HCT116 (cell line): ENCODE measurements at regions not wholly inside any gene's neighbourhood (a gene's known extent, or its start where the extent isn't known, plus 50 kb on each side); places are given as distances from the start of the nearest gene placed in this dataset.

Source experiments
- ATAC-seq: fragments of 200-7000 bp; cut with Tn5 transposase; 2 replicates; pipeline ENCODE4 v1.9.1; 2020; ENCODE audit warnings: mild to moderate bottlenecking, moderate library complexity
- BruUV-seq: library from RNA; stranded (reverse); fragments of 400-500 nt; replicated peaks from 2 replicates; lab custom pipeline; 2021; lab: Mats Ljungman, UMichigan
- CTCF ChIA-PET: fragments of 300-600 bp; sonication (Branson Sonifier 250); formaldehyde crosslinking; loops from one replicate; lab custom pipeline; 2021; ENCODE audit warnings: antibody characterized with exemption; lab: Charles Lee
- POLR2A ChIA-PET: fragments of 300-600, 350-600 bp; sonication (Branson Sonifier 250); formaldehyde crosslinking; loops from one replicate; lab custom pipeline; 2021; ENCODE audit warnings: antibody characterized with exemption; lab: Charles Lee
- RAD21 ChIA-PET, 2 experiments: fragments of 300-600 bp; sonication (Branson Sonifier 250); formaldehyde crosslinking; loops; one replicate each; lab custom pipeline; 2023; ENCODE audit warnings: low total read pairs in 2 of 2; ENCODE audit not compliant: uncharacterized antibody in 2 of 2, unreplicated experiment in 2 of 2, low non-redundant PET in 1 of 2; lab: Charles Lee
- DNase-seq: peaks from one replicate; pipeline ENCODE4 v3.0.0-alpha.2; 2010; ENCODE audit warnings: low read depth, low spot score
- H2AFZ ChIP-seq: fragments of 200-600 bp; shearing (Covaris generic), sonication (generic); 2 replicates; pipeline ENCODE4 v1.6.1; 2017; ENCODE audit warnings: low read depth, mixed run types, mixed read lengths, antibody characterized with exemption, low read length; ENCODE audit not compliant: poor library complexity, severe bottlenecking
- H3K27ac ChIP-seq: 2 replicates; pipeline ENCODE4 v1.5.1; 2012; ENCODE audit warnings: low read depth, low read length
- H3K27me3 ChIP-seq: fragments of 200-600 bp; sonication (generic); 2 replicates; pipeline ENCODE4 v1.6.1; 2016; ENCODE audit warnings: mixed run types, low read length, mixed read lengths; ENCODE audit not compliant: insufficient read depth
- H3K36me3 ChIP-seq, 2 experiments: fragments of 200-500 bp in 1 of 2; fragments of 200-600 bp in 1 of 2; sonication (Bioruptor generic) in 1 of 2; sonication (generic) in 1 of 2; 2 replicates each; pipeline versions ENCODE4 v1.5.1 to v1.6.1; 2014 to 2016; ENCODE audit warnings: low read length in 2 of 2, inconsistent platforms in 1 of 2, mixed read lengths in 1 of 2, mixed run types in 1 of 2; ENCODE audit not compliant: insufficient read depth in 2 of 2, control insufficient read depth in 1 of 2
- H3K4me1 ChIP-seq, 2 experiments: fragments of 200-600 bp in 1 of 2; sonication (generic) in 1 of 2; 2 replicates each; pipeline versions ENCODE4 v1.5.1 to v1.6.1; 2012 to 2017; ENCODE audit warnings: low read length in 2 of 2, inconsistent platforms in 1 of 2, mild to moderate bottlenecking in 1 of 2, mixed read lengths in 1 of 2, mixed run types in 1 of 2, moderate library complexity in 1 of 2; ENCODE audit not compliant: insufficient read depth in 2 of 2, control insufficient read depth in 1 of 2
- H3K4me2 ChIP-seq: fragments of 200-600 bp; sonication (generic); 2 replicates; pipeline ENCODE4 v1.6.1; 2017; ENCODE audit warnings: mixed run types, low read length, mixed read lengths
- H3K4me3 ChIP-seq, 2 experiments: fragments of 200-600 bp in 1 of 2; sonication (generic) in 1 of 2; replicated peaks in 1 of 2; 2 replicates each; pipeline ENCODE4 v1.5.1; 2011 to 2016; ENCODE audit warnings: low read length in 2 of 2, control low read depth in 1 of 2, low read depth in 1 of 2, mild to moderate bottlenecking in 1 of 2, mixed read lengths in 1 of 2, mixed run types in 1 of 2
- H3K79me2 ChIP-seq: fragments of 200-600 bp; sonication (generic); 2 replicates; pipeline ENCODE4 v1.6.1; 2017; ENCODE audit warnings: mild to moderate bottlenecking, mixed run types, low read length, moderate library complexity, mixed read lengths; ENCODE audit not compliant: insufficient read depth
- H3K9ac ChIP-seq: fragments of 200-600 bp; sonication (generic); 2 replicates; pipeline ENCODE4 v1.6.1; 2016; ENCODE audit warnings: low read length, mixed read lengths
- H3K9me2 ChIP-seq: fragments of 200-600 bp; sonication (generic), shearing (Covaris generic); 2 replicates; pipeline ENCODE4 v1.6.1; 2017; ENCODE audit warnings: mixed run types, mild to moderate bottlenecking, moderate library complexity; ENCODE audit not compliant: insufficient read depth
- H3K9me3 ChIP-seq, 2 experiments: fragments of 200-500 bp in 1 of 2; fragments of 200-600 bp in 1 of 2; sonication (Bioruptor generic) in 1 of 2; sonication (generic) in 1 of 2; 2 replicates each; pipeline ENCODE4 v1.6.1; 2014 to 2017; ENCODE audit warnings: low read length in 2 of 2, mixed read lengths in 2 of 2, inconsistent platforms in 1 of 2, low read depth in 1 of 2, mild to moderate bottlenecking in 1 of 2, mixed run types in 1 of 2, moderate library complexity in 1 of 2; ENCODE audit not compliant: control insufficient read depth in 1 of 2, insufficient read depth in 1 of 2
- H4K20me1 ChIP-seq: fragments of 200-600 bp; sonication (generic), shearing (Covaris generic); 2 replicates; pipeline ENCODE4 v1.6.1; 2017; ENCODE audit warnings: mixed run types, mild to moderate bottlenecking, moderate library complexity; ENCODE audit not compliant: insufficient read depth
- ATF3 ChIP-seq: IDR thresholded peaks from 2 replicates; pipeline ENCODE4 v1.6.1; 2012
- EGR1 ChIP-seq: IDR thresholded peaks from 2 replicates; pipeline ENCODE4 v1.6.1; 2012; ENCODE audit warnings: low read depth
- ELF1 ChIP-seq: IDR thresholded peaks from 2 replicates; pipeline ENCODE4 v1.6.1; 2012; ENCODE audit warnings: low read depth, borderline replicate concordance
- EZH2 ChIP-seq: fragments of 200-600 bp; sonication (generic); IDR thresholded peaks from 2 replicates; pipeline ENCODE4 v1.6.1; 2017; ENCODE audit warnings: antibody characterized with exemption, mixed run types
- EZH2phosphoT487 ChIP-seq: fragments of 200-600 bp; IDR thresholded peaks from 2 replicates; pipeline ENCODE4 v1.6.1; 2018; ENCODE audit warnings: antibody characterized with exemption, borderline replicate concordance
- POLR2A ChIP-seq: IDR thresholded peaks from 2 replicates; pipeline ENCODE4 v1.7.0; 2011; ENCODE audit warnings: borderline replicate concordance; ENCODE audit not compliant: insufficient read depth, insufficient read length; ENCODE audit errors: extremely low read depth
- POLR2AphosphoS5 ChIP-seq: IDR thresholded peaks from 2 replicates; pipeline ENCODE4 v1.6.1; 2011; ENCODE audit warnings: mild to moderate bottlenecking, low read depth, low read length, moderate library complexity
- RAD21 ChIP-seq: IDR thresholded peaks from 2 replicates; pipeline ENCODE4 v1.6.1; 2012; ENCODE audit warnings: low read depth, mild to moderate bottlenecking
- SIN3A ChIP-seq: IDR thresholded peaks from 2 replicates; pipeline ENCODE4 v1.6.1; 2012; ENCODE audit warnings: low read depth
- SP1 ChIP-seq: IDR thresholded peaks from 2 replicates; pipeline ENCODE4 v1.6.1; 2012; ENCODE audit warnings: low read depth
- SRF ChIP-seq: IDR thresholded peaks from 2 replicates; pipeline ENCODE4 v1.6.1; 2012; ENCODE audit warnings: low read depth
- TCF7L2 ChIP-seq: IDR thresholded peaks from 2 replicates; pipeline ENCODE4 v1.7.0; 2011; ENCODE audit warnings: borderline replicate concordance, inconsistent platforms; ENCODE audit not compliant: insufficient read depth, insufficient read length; ENCODE audit errors: extremely low read depth
- ZFX ChIP-seq: fragments of 450-650 bp; IDR thresholded peaks from 2 replicates; pipeline ENCODE4 v1.6.1; 2017
- ZNF274 ChIP-seq: fragments of 200-500 bp; sonication (Bioruptor generic); IDR thresholded peaks from 2 replicates; pipeline ENCODE4 v1.6.1; 2014; ENCODE audit warnings: mild to moderate bottlenecking, low read depth, low read length, inconsistent platforms
- intact Hi-C: fragments of 100-400 bp; cut with micrococcal nuclease; formaldehyde crosslinking; loops from 2 replicates; pipeline ENCODE4 v1.10.0; 2022
- TF ChIP-seq, protein P1 (sequence below): IDR thresholded peaks from 2 replicates; pipeline ENCODE4 v1.6.1; 2011; ENCODE audit warnings: mild to moderate bottlenecking, low read length, moderate library complexity; ENCODE audit not compliant: insufficient replicate concordance; ENCODE audit errors: extremely low read depth

- ChIA-PET POLR2A (no interaction called here), RAD21 (no interaction called here)
- no TSS peak for BruUV-seq
Measured at GRCh38 chr1:189908113-189908512, 569.6 kb downstream of the BRINP3 start.

More at GRCh38 chr1:189908113-189908512, 569.6 kb downstream of the BRINP3 start:
- intact Hi-C loops = no loop called here
- Histone ChIP-seq H3K9ac (no peak overlapping the region), H3K27me3 (no peaks in the 10 kb centered on the region), H3K4me2 (no peak overlapping the region), H2AFZ (no peak overlapping the region)
- DNase-seq = no peak
- no peak for ATAC-seq
- CTCF ChIA-PET = no interaction called here
- no peak for TF ChIP-seq POLR2A
- no peak for TF ChIP-seq ELF1
- no peak for TF ChIP-seq RAD21
- TF ChIP-seq SP1 = no peak
- TF ChIP-seq EZH2phosphoT487 = no peak
- TF ChIP-seq ATF3 = no peak
- TF ChIP-seq ZFX = no peak
- TF ChIP-seq SRF = no peak
- no peak for TF ChIP-seq EZH2
- no peak for TF ChIP-seq POLR2AphosphoS5
- no peak for TF ChIP-seq SIN3A
- TF ChIP-seq, protein P1, sequence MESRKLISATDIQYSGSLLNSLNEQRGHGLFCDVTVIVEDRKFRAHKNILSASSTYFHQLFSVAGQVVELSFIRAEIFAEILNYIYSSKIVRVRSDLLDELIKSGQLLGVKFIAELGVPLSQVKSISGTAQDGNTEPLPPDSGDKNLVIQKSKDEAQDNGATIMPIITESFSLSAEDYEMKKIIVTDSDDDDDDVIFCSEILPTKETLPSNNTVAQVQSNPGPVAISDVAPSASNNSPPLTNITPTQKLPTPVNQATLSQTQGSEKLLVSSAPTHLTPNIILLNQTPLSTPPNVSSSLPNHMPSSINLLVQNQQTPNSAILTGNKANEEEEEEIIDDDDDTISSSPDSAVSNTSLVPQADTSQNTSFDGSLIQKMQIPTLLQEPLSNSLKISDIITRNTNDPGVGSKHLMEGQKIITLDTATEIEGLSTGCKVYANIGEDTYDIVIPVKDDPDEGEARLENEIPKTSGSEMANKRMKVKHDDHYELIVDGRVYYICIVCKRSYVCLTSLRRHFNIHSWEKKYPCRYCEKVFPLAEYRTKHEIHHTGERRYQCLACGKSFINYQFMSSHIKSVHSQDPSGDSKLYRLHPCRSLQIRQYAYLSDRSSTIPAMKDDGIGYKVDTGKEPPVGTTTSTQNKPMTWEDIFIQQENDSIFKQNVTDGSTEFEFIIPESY = no peak
- TF ChIP-seq TCF7L2 = no peak
- TF ChIP-seq ZNF274 = no peak
- TF ChIP-seq EGR1 = no peak
- TF ChIP-seq, all 23 proteins: peak for 0
- Histone ChIP-seq H3K4me3 (no peak overlapping the region), H3K27ac (no peak overlapping the region), H3K36me3 (no peaks in the 10 kb centered on the region), H3K9me3 (no peaks in the 10 kb centered on the region), H3K79me2 (no peaks in the 10 kb centered on the region), H3K9me2 (no peaks in the 10 kb centered on the region), H3K4me1 (no peaks in the 10 kb centered on the region), H4K20me1 (no peaks in the 10 kb centered on the region)
